IMR-90 (cell line): ENCODE measurements at regions not wholly inside any gene's neighbourhood (a gene's known extent, or its start where the extent isn't known, plus 50 kb on each side); places are given as distances from the start of the nearest gene placed in this dataset.

Source experiments
- ATAC-seq: fragments of 200-7000 bp; cut with Tn5 transposase; 2 replicates; pipeline ENCODE4 v1.9.1; 2020; ENCODE audit warnings: low read depth, mild to moderate bottlenecking, moderate library complexity
- BruUV-seq: library from RNA; stranded (reverse); fragments of 400-500 nt; replicated peaks from 2 replicates; lab custom pipeline; 2021; lab: Mats Ljungman, UMichigan
- CTCF ChIA-PET: fragments of 300-600 bp; formaldehyde crosslinking; extraction: SDS; loops from one replicate; lab custom pipeline; 2021; ENCODE audit warnings: antibody characterized with exemption; lab: Yijun Ruan, JAX
- POLR2A ChIA-PET: fragments of 300-600 bp; sonication (Branson Sonifier 250); formaldehyde crosslinking; loops from one replicate; lab custom pipeline; 2022; ENCODE audit warnings: antibody characterized with exemption; ENCODE audit not compliant: unreplicated experiment; lab: Charles Lee
- DNase-seq: peaks from one replicate; pipeline ENCODE4 v3.0.0; 2013
- H2AFZ ChIP-seq: replicated peaks from 2 replicates; pipeline ENCODE3; 2013; ENCODE audit warnings: low read length, mild to moderate bottlenecking; ENCODE audit not compliant: poor library complexity
- H2AK5ac ChIP-seq: 2 replicates; pipeline ENCODE4 v1.6.1; 2013; ENCODE audit warnings: low read depth, low read length, inconsistent platforms
- H2AK9ac ChIP-seq: replicated peaks from 2 replicates; pipeline ENCODE3; 2013; ENCODE audit warnings: mild to moderate bottlenecking, low read depth, low read length, moderate library complexity; ENCODE audit not compliant: poor library complexity
- H2BK120ac ChIP-seq: 2 replicates; pipeline ENCODE4 v1.6.1; 2013; ENCODE audit warnings: low read depth, low read length, inconsistent platforms
- H2BK15ac ChIP-seq: 3 replicates; pipeline ENCODE4 v1.6.1; 2013; ENCODE audit warnings: low read depth, low read length, inconsistent platforms
- H2BK20ac ChIP-seq: 2 replicates; pipeline ENCODE4 v1.6.1; 2013; ENCODE audit warnings: low read depth, mild to moderate bottlenecking, inconsistent platforms, low read length, moderate library complexity
- H2BK5ac ChIP-seq: 2 replicates; pipeline ENCODE4 v1.6.1; 2013; ENCODE audit warnings: mild to moderate bottlenecking, low read depth, low read length, inconsistent platforms; ENCODE audit not compliant: poor library complexity, severe bottlenecking
- H3K14ac ChIP-seq: replicated peaks from 2 replicates; pipeline ENCODE4 v1.6.1; 2013; ENCODE audit warnings: low read depth, low read length, inconsistent platforms
- H3K18ac ChIP-seq: 2 replicates; pipeline ENCODE4 v1.6.1; 2013; ENCODE audit warnings: low read depth, low read length, control low read depth
- H3K23ac ChIP-seq: 2 replicates; pipeline ENCODE4 v1.6.1; 2013; ENCODE audit warnings: low read depth, low read length, inconsistent platforms
- H3K27ac ChIP-seq: 2 replicates; pipeline ENCODE4 v1.5.1; 2013; ENCODE audit warnings: mild to moderate bottlenecking, control low read depth, low read length; ENCODE audit not compliant: insufficient read depth
- H3K27me3 ChIP-seq: 2 replicates; pipeline ENCODE4 v1.6.1; 2013; ENCODE audit warnings: low read length; ENCODE audit not compliant: control insufficient read depth, insufficient read depth
- H3K36me3 ChIP-seq: 2 replicates; pipeline ENCODE4 v1.6.1; 2013; ENCODE audit warnings: low read length, mixed read lengths; ENCODE audit not compliant: control insufficient read depth, insufficient read depth
- H3K4ac ChIP-seq: 2 replicates; pipeline ENCODE4 v1.6.1; 2013; ENCODE audit warnings: low read depth, low read length, inconsistent platforms
- H3K4me1 ChIP-seq: 2 replicates; pipeline ENCODE4 v1.6.1; 2013; ENCODE audit warnings: low read length, mixed read lengths; ENCODE audit not compliant: control insufficient read depth, insufficient read depth
- H3K4me2 ChIP-seq: 2 replicates; pipeline ENCODE4 v1.6.1; 2013; ENCODE audit warnings: low read depth, mild to moderate bottlenecking, control low read depth, low read length, moderate library complexity
- H3K4me3 ChIP-seq: 2 replicates; pipeline ENCODE4 v1.5.1; 2013; ENCODE audit warnings: low read depth, mild to moderate bottlenecking, control low read depth, low read length, moderate library complexity; ENCODE audit not compliant: insufficient read depth
- H3K56ac ChIP-seq: 2 replicates; pipeline ENCODE4 v1.6.1; 2013; ENCODE audit warnings: low read length, inconsistent platforms; ENCODE audit not compliant: insufficient read depth; ENCODE audit errors: extremely low read depth
- H3K79me1 ChIP-seq, 2 experiments: 2 replicates each; pipeline ENCODE4 v1.6.1; 2013; ENCODE audit warnings: low read length in 2 of 2, inconsistent platforms in 1 of 2, low read depth in 1 of 2
- H3K9ac ChIP-seq: 2 replicates; pipeline ENCODE4 v1.6.1; 2013; ENCODE audit warnings: low read depth, low read length, control low read depth
- H3K9me1 ChIP-seq: 2 replicates; pipeline ENCODE4 v1.6.1; 2013; ENCODE audit warnings: low read length, inconsistent platforms; ENCODE audit not compliant: insufficient read depth
- H3K9me3 ChIP-seq: 2 replicates; pipeline ENCODE4 v1.6.1; 2013; ENCODE audit warnings: low read length; ENCODE audit not compliant: control insufficient read depth, insufficient read depth
- H4K20me1 ChIP-seq: 2 replicates; pipeline ENCODE4 v1.6.1; 2013; ENCODE audit warnings: low read length, inconsistent platforms; ENCODE audit not compliant: insufficient read depth
- H4K5ac ChIP-seq: 2 replicates; pipeline ENCODE4 v1.6.1; 2013; ENCODE audit warnings: mild to moderate bottlenecking, low read depth, low read length, control low read depth
- H4K8ac ChIP-seq, 2 experiments: 2 replicates each; pipeline ENCODE4 v1.6.1; 2013; ENCODE audit warnings: low read depth in 2 of 2, low read length in 2 of 2, control low read depth in 1 of 2, inconsistent platforms in 1 of 2
- H4K91ac ChIP-seq: 2 replicates; pipeline ENCODE4 v1.6.1; 2013; ENCODE audit warnings: low read depth, low read length, inconsistent platforms; ENCODE audit not compliant: insufficient read depth
- POLR2A ChIP-seq: IDR thresholded peaks from 2 replicates; pipeline ENCODE4 v1.6.1; 2012; ENCODE audit warnings: mild to moderate bottlenecking, low read depth, low read length
- WGBS, 2 experiments: methylation state at CpG; one replicate each; pipeline versions ENCODE4 v1.1.5 to v1.1.7; 2013; ENCODE audit warnings: missing lambda C conversion rate in 2 of 2; ENCODE audit not compliant: insufficient read length in 1 of 2; ENCODE audit errors: extremely low coverage in 2 of 2; 5-methylcytosine and 5-hydroxymethylcytosine counted together
- dilution Hi-C: fragments of 300-500 bp; cut with HindIII; formaldehyde crosslinking; loops from one replicate; pipeline ENCODE4 v1.14.3; 2018; ENCODE audit warnings: low sequenced_read_pairs; ENCODE audit not compliant: unreplicated experiment
- in situ Hi-C: fragments of 300-500 bp; cut with MboI; formaldehyde crosslinking; loops from 3 replicates; pipeline ENCODE4 v1.14.3; 2019; ENCODE audit warnings: low sequenced_read_pairs, inconsistent platforms, mixed read lengths
- intact Hi-C: fragments of 100-400 bp; cut with micrococcal nuclease; formaldehyde crosslinking; loops from 2 replicates; pipeline ENCODE4 v1.10.0; 2022

DNA sequence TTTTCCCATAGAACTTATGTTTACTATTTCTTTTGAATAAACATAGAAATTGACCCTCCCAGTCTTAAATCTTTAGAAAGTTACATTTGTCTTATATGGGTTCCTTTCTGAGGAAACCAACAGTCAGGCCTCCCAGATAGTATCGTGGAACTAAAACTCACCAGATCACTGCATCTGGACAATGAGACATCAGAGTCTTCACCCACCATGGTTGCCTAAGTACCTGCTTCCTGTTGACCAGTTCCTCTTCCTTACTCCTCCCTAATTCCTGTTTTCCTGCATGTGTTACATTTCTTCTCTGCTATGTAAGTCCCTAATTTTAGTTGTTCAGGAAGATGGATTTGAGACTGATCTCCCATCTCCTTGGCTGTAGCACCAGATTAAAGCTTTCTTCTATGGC lies 462.2 kb downstream of the DIRAS2 start:
- Histone ChIP-seq H3K9ac (no peak overlapping the region), H3K9me1 (no peaks in the 10 kb centered on the region), H3K4ac (no peak overlapping the region), H3K4me1 (no peaks in the 10 kb centered on the region), H3K18ac (no peak overlapping the region), H3K23ac (no peak overlapping the region), H4K5ac (no peak overlapping the region), H3K14ac (no peak overlapping the region), H3K4me3 (no peak overlapping the region), H2AK9ac (no peak overlapping the region), H3K4me2 (no peak overlapping the region), H3K27ac (no peak overlapping the region), H3K56ac (no peak overlapping the region), H3K79me1 (no peaks in the 10 kb centered on the region), H4K20me1 (no peaks in the 10 kb centered on the region), H3K27me3 (no peaks in the 10 kb centered on the region), H3K36me3 (no peaks in the 10 kb centered on the region), H4K8ac (no peak overlapping the region), H2AK5ac (no peak overlapping the region), H2BK20ac (no peak overlapping the region), H2AFZ (no peak overlapping the region), H2BK15ac (no peak overlapping the region), H3K9me3 (no peaks in the 10 kb centered on the region), H2BK120ac (no peak overlapping the region), H2BK5ac (no peak overlapping the region), H4K91ac (no peak overlapping the region)
- dilution Hi-C loops (no loop called here), intact Hi-C loops (no loop called here), in situ Hi-C loops (no loop called here)
- TF ChIP-seq POLR2A = no peak
- no TSS peak for BruUV-seq
- DNase-seq (no peak), ATAC-seq (no peak)
- ChIA-PET POLR2A (no interaction called here), CTCF (no interaction called here)
- WGBS, 2 experiments = 67% methylated on average over 1 of the region's 1 CpG; no CpG with 5 or more reads in 1 of the 2 experiments
